ENCODE measurements at regions not wholly inside any gene's neighbourhood (a gene's known extent, or its start where the extent isn't known, plus 50 kb on each side); places are given as distances from the start of the nearest gene placed in this dataset.

DNA sequence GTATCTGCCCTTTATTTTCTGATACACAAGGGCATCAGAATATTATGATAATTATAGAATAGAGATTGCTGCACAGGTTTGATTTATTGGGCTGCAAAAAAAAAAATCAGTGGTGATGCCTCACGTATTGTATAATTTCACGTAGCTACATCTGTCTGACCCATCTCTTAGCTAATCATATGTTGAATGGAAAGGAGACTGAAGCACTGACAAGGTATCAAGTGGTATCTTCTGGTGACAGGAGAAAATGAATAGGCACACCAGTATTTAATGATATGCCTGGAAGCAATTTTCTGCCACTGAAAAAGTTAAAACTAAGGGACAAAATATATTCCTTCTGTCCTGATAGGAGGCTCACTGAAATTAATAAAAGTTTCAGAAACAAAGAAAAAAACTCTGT, 837.2 kb upstream of the FBXO33 start:
- TF ChIP-seq, protein P1, sequence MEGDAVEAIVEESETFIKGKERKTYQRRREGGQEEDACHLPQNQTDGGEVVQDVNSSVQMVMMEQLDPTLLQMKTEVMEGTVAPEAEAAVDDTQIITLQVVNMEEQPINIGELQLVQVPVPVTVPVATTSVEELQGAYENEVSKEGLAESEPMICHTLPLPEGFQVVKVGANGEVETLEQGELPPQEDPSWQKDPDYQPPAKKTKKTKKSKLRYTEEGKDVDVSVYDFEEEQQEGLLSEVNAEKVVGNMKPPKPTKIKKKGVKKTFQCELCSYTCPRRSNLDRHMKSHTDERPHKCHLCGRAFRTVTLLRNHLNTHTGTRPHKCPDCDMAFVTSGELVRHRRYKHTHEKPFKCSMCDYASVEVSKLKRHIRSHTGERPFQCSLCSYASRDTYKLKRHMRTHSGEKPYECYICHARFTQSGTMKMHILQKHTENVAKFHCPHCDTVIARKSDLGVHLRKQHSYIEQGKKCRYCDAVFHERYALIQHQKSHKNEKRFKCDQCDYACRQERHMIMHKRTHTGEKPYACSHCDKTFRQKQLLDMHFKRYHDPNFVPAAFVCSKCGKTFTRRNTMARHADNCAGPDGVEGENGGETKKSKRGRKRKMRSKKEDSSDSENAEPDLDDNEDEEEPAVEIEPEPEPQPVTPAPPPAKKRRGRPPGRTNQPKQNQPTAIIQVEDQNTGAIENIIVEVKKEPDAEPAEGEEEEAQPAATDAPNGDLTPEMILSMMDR (IDR thresholded peaks at IDR 0.05 in 8 of 11, conservative IDR thresholded peaks at IDR 0.05 in 3 of 11): no peak
- TF ChIP-seq POLR2A (IDR thresholded peaks at IDR 0.05) (no peak), POLR2AphosphoS5 (IDR thresholded peaks at IDR 0.05) (no peak)
